GM12875 (cell line): ENCODE measurements at regions not wholly inside any gene's neighbourhood (a gene's known extent, or its start where the extent isn't known, plus 50 kb on each side); places are given as distances from the start of the nearest gene placed in this dataset.

Experiments
- H3K4me3 ChIP-seq: one replicate; pipeline ENCODE4 v1.5.1; 2011; ENCODE audit warnings: low read depth, low read length, control low read depth
- CTCF ChIP-seq: IDR thresholded peaks from 2 replicates; pipeline ENCODE4 v1.5.1; 2011; ENCODE audit warnings: low read depth, mild to moderate bottlenecking, control low read depth, inconsistent platforms, low read length, moderate library complexity, borderline replicate concordance; ENCODE audit not compliant: insufficient read depth

- H3K4me3 ChIP-seq: no peak overlapping the region
- TF ChIP-seq CTCF: no peak
Measured at GRCh38 chr21:18622383-18622782, 218.8 kb upstream of the TMPRSS15 start.

DNA sequence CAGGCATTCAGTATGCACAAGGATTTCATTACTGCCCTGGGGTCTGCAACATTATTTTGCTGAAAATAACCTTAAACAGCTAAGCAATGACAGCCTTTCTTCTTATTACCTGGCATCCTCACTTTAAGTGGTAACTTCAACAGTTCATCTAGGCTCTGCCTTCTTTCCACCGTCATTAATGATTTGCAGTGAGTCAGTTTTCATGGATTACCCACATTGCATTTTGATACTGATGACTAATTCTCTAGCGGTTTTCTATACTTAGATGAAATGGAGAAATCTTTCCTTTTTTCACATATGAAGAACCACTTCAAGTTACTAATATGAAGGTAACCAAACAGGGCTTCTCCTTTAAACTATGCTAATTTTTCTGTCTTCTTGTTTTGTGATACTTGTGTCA lies 226.9 kb upstream of the TMPRSS15 start:
- TF ChIP-seq CTCF: no peak
- H3K4me3 ChIP-seq: no peak overlapping the region

DNA sequence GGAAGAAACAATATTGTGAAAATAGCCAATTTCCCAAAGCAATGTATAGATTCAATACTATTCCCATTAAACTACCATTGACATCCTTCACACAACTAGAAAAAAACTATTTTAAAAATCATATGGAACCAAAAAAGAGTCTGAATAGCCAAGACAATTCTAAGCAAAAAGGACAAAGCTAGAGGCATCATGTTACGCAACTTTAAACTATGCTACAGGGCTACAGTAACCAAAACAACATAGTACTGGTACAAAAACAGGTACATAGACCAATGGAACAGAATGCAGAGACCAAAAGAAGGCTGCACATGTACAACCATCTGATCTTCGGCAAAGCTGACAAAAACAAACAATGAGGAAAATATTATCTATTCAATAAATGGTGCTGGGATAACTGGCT lies 233.3 kb upstream of the TMPRSS15 start:
- H3K4me3 ChIP-seq: no peak overlapping the region
- no peak for TF ChIP-seq CTCF

- no peak overlapping the region for H3K4me3 ChIP-seq
- no peak for TF ChIP-seq CTCF
Measured at GRCh38 chr21:18646116-18646515, 242.5 kb upstream of the TMPRSS15 start.

DNA sequence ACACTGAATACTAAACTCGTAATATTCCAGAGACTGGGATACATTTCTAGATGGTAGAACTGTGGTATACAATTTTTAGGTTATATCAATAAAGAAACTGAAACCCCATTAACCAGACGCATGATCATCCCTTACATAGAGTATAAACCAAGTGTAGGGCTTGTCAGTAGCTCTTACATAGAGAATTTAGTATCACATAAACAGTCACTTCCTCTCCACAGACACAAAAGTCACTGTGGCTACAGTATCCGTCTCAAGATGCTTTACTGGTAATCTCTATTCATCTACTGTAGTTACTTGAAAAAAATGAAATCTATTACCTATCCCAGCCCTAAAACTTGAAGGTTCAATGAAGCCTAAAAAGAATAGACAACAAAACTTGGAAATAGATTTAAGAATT lies 252.3 kb upstream of the TMPRSS15 start:
- TF ChIP-seq CTCF: no peak
- H3K4me3 ChIP-seq: no peak overlapping the region

GRCh38 chr21:18661842-18662241 lies 258.3 kb upstream of the TMPRSS15 start:
- no peak for TF ChIP-seq CTCF
- H3K4me3 ChIP-seq: no peak overlapping the region

DNA sequence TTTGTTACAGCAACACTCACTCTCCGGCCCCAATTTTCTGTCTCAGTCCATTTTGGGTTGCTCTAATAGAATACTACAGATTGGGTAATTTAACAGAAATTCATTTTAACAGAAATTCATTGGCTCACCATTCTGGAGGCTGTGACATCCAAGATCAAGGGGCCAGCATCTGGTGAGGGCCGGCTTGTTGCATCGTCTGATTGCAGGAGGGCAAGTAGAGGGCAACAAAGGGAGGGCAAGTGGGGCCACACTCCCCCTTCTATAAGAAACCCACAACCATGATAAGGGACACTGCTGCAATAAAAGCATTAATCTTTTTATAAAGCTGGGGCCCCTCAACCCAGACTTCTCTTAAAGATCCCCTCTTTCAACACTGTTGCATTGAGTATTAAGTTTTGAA lies 260.1 kb upstream of the TMPRSS15 start:
- no peak overlapping the region for H3K4me3 ChIP-seq
- no peak for TF ChIP-seq CTCF
